ENCODE measurements at regions not wholly inside any gene's neighbourhood (a gene's known extent, or its start where the extent isn't known, plus 50 kb on each side); places are given as distances from the start of the nearest gene placed in this dataset.

DNA sequence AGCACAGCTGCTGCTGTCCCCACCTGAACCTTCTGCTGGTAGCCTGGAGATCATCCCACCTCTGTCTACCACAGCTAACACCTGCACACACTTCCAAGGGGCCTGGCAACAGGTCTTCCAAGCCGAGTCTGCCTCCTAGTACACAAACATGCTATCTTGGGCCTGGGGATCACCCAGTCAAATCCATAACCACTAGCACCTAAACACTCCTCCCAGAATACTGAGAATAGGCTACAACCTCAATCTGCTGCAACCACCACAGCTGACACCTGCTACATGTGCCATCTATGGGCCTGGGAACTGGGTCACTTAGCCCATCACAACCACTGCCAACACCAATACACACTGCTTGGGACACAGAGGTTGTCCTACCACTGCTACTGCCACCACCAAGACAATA lies 362.8 kb upstream of the ARPP21 start:
- TF ChIP-seq POLR2A (IDR thresholded peaks at IDR 0.05; ENCODE audit: low read depth, low read length) (no peak), MYC (IDR thresholded peaks at IDR 0.05; ENCODE audit: low read depth, low read length) (no peak)
- TF ChIP-seq, protein P1, sequence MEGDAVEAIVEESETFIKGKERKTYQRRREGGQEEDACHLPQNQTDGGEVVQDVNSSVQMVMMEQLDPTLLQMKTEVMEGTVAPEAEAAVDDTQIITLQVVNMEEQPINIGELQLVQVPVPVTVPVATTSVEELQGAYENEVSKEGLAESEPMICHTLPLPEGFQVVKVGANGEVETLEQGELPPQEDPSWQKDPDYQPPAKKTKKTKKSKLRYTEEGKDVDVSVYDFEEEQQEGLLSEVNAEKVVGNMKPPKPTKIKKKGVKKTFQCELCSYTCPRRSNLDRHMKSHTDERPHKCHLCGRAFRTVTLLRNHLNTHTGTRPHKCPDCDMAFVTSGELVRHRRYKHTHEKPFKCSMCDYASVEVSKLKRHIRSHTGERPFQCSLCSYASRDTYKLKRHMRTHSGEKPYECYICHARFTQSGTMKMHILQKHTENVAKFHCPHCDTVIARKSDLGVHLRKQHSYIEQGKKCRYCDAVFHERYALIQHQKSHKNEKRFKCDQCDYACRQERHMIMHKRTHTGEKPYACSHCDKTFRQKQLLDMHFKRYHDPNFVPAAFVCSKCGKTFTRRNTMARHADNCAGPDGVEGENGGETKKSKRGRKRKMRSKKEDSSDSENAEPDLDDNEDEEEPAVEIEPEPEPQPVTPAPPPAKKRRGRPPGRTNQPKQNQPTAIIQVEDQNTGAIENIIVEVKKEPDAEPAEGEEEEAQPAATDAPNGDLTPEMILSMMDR (IDR thresholded peaks at IDR 0.05; ENCODE audit: extremely low read depth in 1 of 2, insufficient read depth in 1 of 2, low read depth in 1 of 2, low read length in 2 of 2): no peak

Data from endothelial cell of umbilical vein (primary cell).